Endodermal cell (in vitro differentiated cells): ENCODE measurements at regions not wholly inside any gene's neighbourhood (a gene's known extent, or its start where the extent isn't known, plus 50 kb on each side); places are given as distances from the start of the nearest gene placed in this dataset.
A peak's percentile ranks its signal among the peaks of the same experiment; 100 is the strongest.

Source experiments
- DNase-seq: peaks from one replicate; pipeline ENCODE4 v3.0.0-alpha.2; 2017
- H3K27ac ChIP-seq: 2 replicates; pipeline ENCODE4 v1.5.1; 2013; ENCODE audit warnings: mild to moderate bottlenecking, low read depth, low read length, moderate library complexity
- H3K27me3 ChIP-seq: 2 replicates; pipeline ENCODE4 v1.6.1; 2013; ENCODE audit warnings: mild to moderate bottlenecking, low read length, moderate library complexity; ENCODE audit not compliant: insufficient read depth, control insufficient read depth, poor library complexity, severe bottlenecking
- H3K36me3 ChIP-seq: 2 replicates; pipeline ENCODE4 v1.7.0; 2013; ENCODE audit warnings: mild to moderate bottlenecking, low read length, moderate library complexity; ENCODE audit not compliant: control insufficient read depth, insufficient read depth
- H3K4me1 ChIP-seq: one replicate; pipeline ENCODE4 v1.7.0; 2013; ENCODE audit warnings: low read length; ENCODE audit not compliant: control insufficient read depth, insufficient read depth
- H3K4me3 ChIP-seq: 2 replicates; pipeline ENCODE4 v1.5.1; 2013; ENCODE audit warnings: mild to moderate bottlenecking, low read length, moderate library complexity
- H3K9ac ChIP-seq: 2 replicates; pipeline ENCODE4 v1.6.1; 2013; ENCODE audit warnings: mild to moderate bottlenecking, low read length, moderate library complexity; ENCODE audit not compliant: poor library complexity, severe bottlenecking; ENCODE audit errors: extremely low read depth
- H3K9me3 ChIP-seq: 2 replicates; pipeline ENCODE4 v1.6.1; 2013; ENCODE audit warnings: mild to moderate bottlenecking, low read length, moderate library complexity; ENCODE audit not compliant: control insufficient read depth
- H3K27ac Mint-ChIP-seq: 2 replicates; pipeline ENCODE4 v1.8.0; 2020; ENCODE audit warnings: mixed read lengths
- H3K27me3 Mint-ChIP-seq: 2 replicates; pipeline ENCODE4 v1.8.0; 2021; ENCODE audit warnings: mild to moderate bottlenecking, mixed read lengths; ENCODE audit not compliant: insufficient read depth
- H3K36me3 Mint-ChIP-seq: 2 replicates; pipeline ENCODE4 v1.8.0; 2020; ENCODE audit warnings: low read depth, mixed read lengths
- H3K4me1 Mint-ChIP-seq: 2 replicates; pipeline ENCODE4 v1.8.0; 2020; ENCODE audit warnings: mixed read lengths
- H3K4me3 Mint-ChIP-seq: 2 replicates; pipeline ENCODE4 v1.8.0; 2020; ENCODE audit warnings: mild to moderate bottlenecking, moderate library complexity, mixed read lengths
- H3K9me3 Mint-ChIP-seq: 2 replicates; pipeline ENCODE4 v1.8.0; 2020; ENCODE audit warnings: mild to moderate bottlenecking, mixed read lengths
- CTCF ChIP-seq: fragments of 200-600 bp; sonication (generic); conservative IDR thresholded peaks from 2 replicates; pipeline ENCODE4 v1.5.0; 2021; ENCODE audit warnings: antibody characterized with exemption, mild to moderate bottlenecking
- WGBS, 2 experiments: methylation state at CpG; one replicate each; pipeline versions ENCODE4 v1.1.5 to v1.1.7; 2013; ENCODE audit warnings: missing lambda C conversion rate in 2 of 2, mixed read lengths in 1 of 2; ENCODE audit not compliant: insufficient coverage in 1 of 2, insufficient read length in 1 of 2; 5-methylcytosine and 5-hydroxymethylcytosine counted together

- H3K27me3 ChIP-seq = no peaks in the 10 kb centered on the region
- H3K36me3 ChIP-seq = no peaks in the 10 kb centered on the region
- no peaks in the 10 kb centered on the region for H3K36me3 Mint-ChIP-seq
- DNase-seq = no peak
- H3K27me3 Mint-ChIP-seq = peaks cover 15% of the 10 kb centered on the region
- H3K4me3 Mint-ChIP-seq = no peak overlapping the region
- no peak for TF ChIP-seq CTCF
- H3K9me3 Mint-ChIP-seq = peaks cover 3% of the 10 kb centered on the region
- H3K27ac Mint-ChIP-seq = no peak overlapping the region
- no peaks in the 10 kb centered on the region for H3K4me1 ChIP-seq
- no peak overlapping the region for H3K27ac ChIP-seq
- no peak overlapping the region for H3K9ac ChIP-seq
- 76 to 85% methylated on average over 5 to 9 of the region's 9 CpGs for WGBS, 2 experiments
- H3K4me3 ChIP-seq = no peak overlapping the region
- no peaks in the 10 kb centered on the region for H3K4me1 Mint-ChIP-seq
- H3K9me3 ChIP-seq = no peaks in the 10 kb centered on the region
Measured at GRCh38 chr2:238663586-238663985, 184.3 kb upstream of the TWIST2 start.

GRCh38 chr2:238665919-238666318 is 182.0 kb upstream of the TWIST2 start:
- H3K27me3 ChIP-seq = no peaks in the 10 kb centered on the region
- H3K27ac ChIP-seq = no peak overlapping the region
- WGBS, 2 experiments = 89 to 100% methylated on average over 1 to 3 of the region's 3 CpGs
- no peak overlapping the region for H3K9ac ChIP-seq
- Mint-ChIP-seq H3K4me1 (no peaks in the 10 kb centered on the region), H3K36me3 (no peaks in the 10 kb centered on the region), H3K9me3 (peaks cover 17% of the 10 kb centered on the region), H3K27ac (no peak overlapping the region), H3K27me3 (peaks cover 6% of the 10 kb centered on the region), H3K4me3 (no peak overlapping the region)
- no peak overlapping the region for H3K4me3 ChIP-seq
- TF ChIP-seq CTCF = no peak
- no peaks in the 10 kb centered on the region for H3K36me3 ChIP-seq
- no peak for DNase-seq
- no peaks in the 10 kb centered on the region for H3K4me1 ChIP-seq
- H3K9me3 ChIP-seq = no peaks in the 10 kb centered on the region

- Mint-ChIP-seq H3K9me3 (peaks cover 13% of the 10 kb centered on the region), H3K27me3 (peaks cover 6% of the 10 kb centered on the region), H3K4me1 (no peaks in the 10 kb centered on the region), H3K27ac (no peak overlapping the region), H3K4me3 (no peak overlapping the region), H3K36me3 (no peaks in the 10 kb centered on the region)
- Histone ChIP-seq H3K4me3 (no peak overlapping the region), H3K9me3 (no peaks in the 10 kb centered on the region), H3K27ac (no peak overlapping the region), H3K9ac (no peak overlapping the region), H3K36me3 (no peaks in the 10 kb centered on the region), H3K27me3 (no peaks in the 10 kb centered on the region), H3K4me1 (no peaks in the 10 kb centered on the region)
- no peak for DNase-seq
- peak; percentile 10 for TF ChIP-seq CTCF
- 86% methylated on average over 1 of the region's 1 CpG; no CpG with 5 or more reads in 1 of the 2 experiments for WGBS, 2 experiments
Measured at GRCh38 chr2:238666543-238666942, 181.3 kb upstream of the TWIST2 start.
